ENCODE measurements at regions not wholly inside any gene's neighbourhood (a gene's known extent, or its start where the extent isn't known, plus 50 kb on each side); places are given as distances from the start of the nearest gene placed in this dataset.

GRCh38 chr15:53102483-53102882 is 312.3 kb upstream of the ONECUT1 start:
- no peak for TF ChIP-seq CTCF (IDR thresholded peaks at IDR 0.05)
- no peak for TF ChIP-seq POLR2A (IDR thresholded peaks at IDR 0.05; ENCODE audit: low read depth)

Measured in esophagus muscularis mucosa (tissue), 3 donors.